OCI-LY7 (cell line): ENCODE measurements at regions not wholly inside any gene's neighbourhood (a gene's known extent, or its start where the extent isn't known, plus 50 kb on each side); places are given as distances from the start of the nearest gene placed in this dataset.

ENCODE experiments used
- BruUV-seq: library from RNA; stranded (reverse); fragments of 400-500 nt; replicated peaks from 2 replicates; lab custom pipeline; 2021; lab: Mats Ljungman, UMichigan
- CTCF ChIA-PET: fragments of 300-600 bp; sonication (Branson Sonifier 250); formaldehyde crosslinking; loops from one replicate; lab custom pipeline; 2022; ENCODE audit warnings: antibody characterized with exemption; ENCODE audit not compliant: unreplicated experiment; lab: Charles Lee
- POLR2A ChIA-PET: fragments of 300-600 bp; sonication (Branson Sonifier 250); formaldehyde crosslinking; loops from one replicate; lab custom pipeline; 2022; ENCODE audit warnings: antibody characterized with exemption; lab: Charles Lee
- DNase-seq: peaks from one replicate; pipeline ENCODE4 v3.0.0-alpha.2; 2015; ENCODE audit warnings: low spot score
- H2AFZ ChIP-seq: fragments of 200-600 bp; sonication (generic), shearing (Covaris generic); 2 replicates; pipeline ENCODE4 v1.6.1; 2014; ENCODE audit warnings: mild to moderate bottlenecking, antibody characterized with exemption, low read length, moderate library complexity
- H3K27ac ChIP-seq: fragments of 200-600 bp; sonication (generic); 2 replicates; pipeline ENCODE4 v1.5.1; 2014; ENCODE audit warnings: mixed run types, low read depth, mild to moderate bottlenecking, moderate library complexity, low read length, inconsistent platforms; ENCODE audit not compliant: poor library complexity, severe bottlenecking
- H3K36me3 ChIP-seq: fragments of 200-600 bp; sonication (generic); 2 replicates; pipeline ENCODE4 v1.6.1; 2014; ENCODE audit warnings: mild to moderate bottlenecking, antibody characterized with exemption, low read length, moderate library complexity, mixed read lengths; ENCODE audit not compliant: insufficient read depth
- H3K4me1 ChIP-seq: fragments of 200-600 bp; sonication (generic); 2 replicates; pipeline ENCODE4 v1.5.1; 2014; ENCODE audit warnings: mild to moderate bottlenecking, low read length; ENCODE audit not compliant: insufficient read depth, poor library complexity, severe bottlenecking
- H3K4me2 ChIP-seq: fragments of 200-600 bp; sonication (generic); 2 replicates; pipeline ENCODE4 v1.6.1; 2014; ENCODE audit warnings: mild to moderate bottlenecking, low read length
- H3K4me3 ChIP-seq: fragments of 200-600 bp; sonication (generic); 2 replicates; pipeline ENCODE4 v1.5.1; 2014; ENCODE audit warnings: mild to moderate bottlenecking, low read depth, low read length; ENCODE audit not compliant: poor library complexity, severe bottlenecking
- H3K79me2 ChIP-seq: fragments of 200-600 bp; sonication (generic); 2 replicates; pipeline ENCODE4 v1.6.1; 2016; ENCODE audit warnings: low read depth, mild to moderate bottlenecking, low read length, moderate library complexity, mixed read lengths; ENCODE audit not compliant: insufficient read depth
- H3K9me2 ChIP-seq: fragments of 200-600 bp; sonication (generic); 2 replicates; pipeline ENCODE4 v1.6.1; 2016; ENCODE audit warnings: mild to moderate bottlenecking, low read length, mixed read lengths; ENCODE audit not compliant: insufficient read depth
- H3K9me3 ChIP-seq: fragments of 200-600 bp; sonication (generic); 2 replicates; pipeline ENCODE4 v1.6.1; 2014; ENCODE audit warnings: mild to moderate bottlenecking, mixed run types, low read length, mixed read lengths
- H4K20me1 ChIP-seq: fragments of 200-600 bp; sonication (generic); 2 replicates; pipeline ENCODE4 v1.6.1; 2014; ENCODE audit warnings: mild to moderate bottlenecking, antibody characterized with exemption, low read length, moderate library complexity, mixed read lengths; ENCODE audit not compliant: insufficient read depth
- EZH2phosphoT487 ChIP-seq: fragments of 200-600 bp; sonication (generic); IDR thresholded peaks from 2 replicates; pipeline ENCODE4 v1.6.1; 2018; ENCODE audit warnings: low read depth, borderline replicate concordance, mild to moderate bottlenecking, mixed run types, antibody characterized with exemption, low read length, moderate library complexity, mixed read lengths
- intact Hi-C: fragments of 100-400 bp; cut with micrococcal nuclease; formaldehyde crosslinking; loops from one replicate; pipeline ENCODE4 v1.10.0; 2022; ENCODE audit not compliant: unreplicated experiment
- TF ChIP-seq, protein P1 (sequence below): fragments of 200-600 bp; sonication (generic); conservative IDR thresholded peaks from 2 replicates; pipeline ENCODE4 v1.5.1; 2014; ENCODE audit warnings: mild to moderate bottlenecking, antibody characterized with exemption, low read length, moderate library complexity, mixed read lengths

DNA sequence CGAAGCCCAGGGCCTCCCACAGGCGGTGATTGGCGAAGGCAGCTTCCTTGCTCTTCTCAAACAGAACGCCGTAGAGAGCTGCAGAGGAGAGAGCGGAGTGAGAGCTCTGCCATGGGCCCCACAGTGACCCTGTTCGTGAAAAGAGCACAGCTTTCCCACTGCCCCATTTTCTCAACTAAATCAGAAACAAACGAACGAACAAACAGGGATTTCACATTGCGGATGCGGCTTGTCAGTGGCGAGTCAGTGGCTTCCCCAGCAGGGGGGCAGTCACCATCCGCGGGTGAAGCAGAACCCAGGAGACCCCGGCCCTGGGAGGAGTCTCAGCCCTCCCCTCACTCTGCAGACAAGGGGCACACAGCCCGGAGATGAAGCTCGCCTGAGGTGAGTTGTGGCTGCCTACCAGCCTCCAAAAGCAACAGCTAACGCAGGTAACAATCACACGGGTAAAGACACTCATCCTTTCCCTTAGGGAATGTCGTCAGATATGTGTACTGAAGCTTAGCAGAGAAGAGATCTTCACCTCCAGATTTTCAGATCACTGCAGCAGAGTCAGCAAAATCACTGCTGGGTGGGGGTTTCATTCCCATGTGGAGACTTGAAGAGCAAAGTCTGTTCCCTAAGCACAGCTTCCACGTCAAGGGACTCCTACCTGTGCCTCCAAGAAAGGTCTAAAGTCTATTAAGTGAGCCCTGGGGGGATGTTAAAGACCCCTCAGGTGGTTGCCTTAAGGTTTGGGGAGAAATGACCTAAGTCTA, 51.2 kb upstream of the GPR31 start:
- no peaks in the 10 kb centered on the region for H3K9me3 ChIP-seq
- CTCF ChIA-PET, result no interaction called here

DNA sequence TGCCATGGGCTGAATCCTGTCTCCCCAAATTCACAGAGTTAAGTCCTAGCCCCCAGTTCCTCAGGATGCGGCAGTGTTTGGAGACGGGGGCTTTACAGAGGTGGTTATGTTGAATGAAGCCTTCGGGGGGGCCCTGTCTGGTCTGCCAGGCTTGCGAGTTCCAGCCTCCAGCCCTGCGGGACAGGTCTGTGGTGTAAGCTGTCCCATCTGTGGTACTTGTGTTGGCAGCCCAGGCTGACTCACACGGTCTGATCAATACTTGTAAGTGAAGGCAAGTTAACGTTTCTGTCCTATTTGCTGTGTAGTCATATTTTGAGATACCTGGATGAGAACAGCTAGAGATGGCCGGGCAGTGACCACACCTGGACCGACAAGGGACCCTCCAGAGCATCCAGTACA, 51.8 kb upstream of the GPR31 start:
- no peaks in the 10 kb centered on the region for H3K9me3 ChIP-seq
- BruUV-seq, result no TSS peak
- intact Hi-C loops, result no loop called here
- no peak for DNase-seq
- H3K4me3 ChIP-seq, result no peak overlapping the region
- no peak overlapping the region for H3K4me2 ChIP-seq
- no peaks in the 10 kb centered on the region for H3K79me2 ChIP-seq
- H2AFZ ChIP-seq, result no peak overlapping the region
- no peaks in the 10 kb centered on the region for H3K4me1 ChIP-seq
- H3K27ac ChIP-seq, result no peak overlapping the region
- H3K9me2 ChIP-seq, result no peaks in the 10 kb centered on the region
- TF ChIP-seq, protein P1, sequence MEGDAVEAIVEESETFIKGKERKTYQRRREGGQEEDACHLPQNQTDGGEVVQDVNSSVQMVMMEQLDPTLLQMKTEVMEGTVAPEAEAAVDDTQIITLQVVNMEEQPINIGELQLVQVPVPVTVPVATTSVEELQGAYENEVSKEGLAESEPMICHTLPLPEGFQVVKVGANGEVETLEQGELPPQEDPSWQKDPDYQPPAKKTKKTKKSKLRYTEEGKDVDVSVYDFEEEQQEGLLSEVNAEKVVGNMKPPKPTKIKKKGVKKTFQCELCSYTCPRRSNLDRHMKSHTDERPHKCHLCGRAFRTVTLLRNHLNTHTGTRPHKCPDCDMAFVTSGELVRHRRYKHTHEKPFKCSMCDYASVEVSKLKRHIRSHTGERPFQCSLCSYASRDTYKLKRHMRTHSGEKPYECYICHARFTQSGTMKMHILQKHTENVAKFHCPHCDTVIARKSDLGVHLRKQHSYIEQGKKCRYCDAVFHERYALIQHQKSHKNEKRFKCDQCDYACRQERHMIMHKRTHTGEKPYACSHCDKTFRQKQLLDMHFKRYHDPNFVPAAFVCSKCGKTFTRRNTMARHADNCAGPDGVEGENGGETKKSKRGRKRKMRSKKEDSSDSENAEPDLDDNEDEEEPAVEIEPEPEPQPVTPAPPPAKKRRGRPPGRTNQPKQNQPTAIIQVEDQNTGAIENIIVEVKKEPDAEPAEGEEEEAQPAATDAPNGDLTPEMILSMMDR, result no peak
- TF ChIP-seq EZH2phosphoT487, result no peak
- CTCF ChIA-PET, result no interaction called here
- POLR2A ChIA-PET, result no interaction called here
- H3K36me3 ChIP-seq, result no peaks in the 10 kb centered on the region
- no peaks in the 10 kb centered on the region for H4K20me1 ChIP-seq

More for the DNA sequence above, 51.2 kb upstream of the GPR31 start:
- H3K4me1 ChIP-seq, result no peaks in the 10 kb centered on the region
- intact Hi-C loops, result no loop called here
- H3K9me2 ChIP-seq, result no peaks in the 10 kb centered on the region
- DNase-seq, result no peak
- POLR2A ChIA-PET, result no interaction called here
- no peak overlapping the region for H2AFZ ChIP-seq
- no TSS peak for BruUV-seq
- H3K4me3 ChIP-seq, result no peak overlapping the region
- no peak overlapping the region for H3K27ac ChIP-seq
- H3K36me3 ChIP-seq, result no peaks in the 10 kb centered on the region
- H3K79me2 ChIP-seq, result no peaks in the 10 kb centered on the region
- H3K4me2 ChIP-seq, result no peak overlapping the region
- TF ChIP-seq, protein P1, result no peak
- no peak for TF ChIP-seq EZH2phosphoT487
- no peaks in the 10 kb centered on the region for H4K20me1 ChIP-seq
